NCI-H82 treated with DMSO at 0.1 percent for 48 hours (cell line): ENCODE measurements at regions not wholly inside any gene's neighbourhood (a gene's known extent, or its start where the extent isn't known, plus 50 kb on each side); places are given as distances from the start of the nearest gene placed in this dataset.
A peak's percentile ranks its signal among the peaks of the same experiment; 100 is the strongest.
"Not testable (repeated sequence)": the region's sequence is repeated elsewhere in the genome, so short reads cannot be mapped to it uniquely, and the experiment has no call there.

Source experiments
- DNase-seq: peaks from one replicate; lab custom pipeline; 2025; ENCODE audit not compliant: unreplicated experiment; lab: John Stamatoyannopoulos, UW

- DNase-seq = no peak
These were observed 265.1 kb downstream of the RND3 start for GRCh38 chr2:150222379-150222778.

GRCh38 chr2:150219861-150220260, 267.6 kb downstream of the RND3 start:
- no peak for DNase-seq

- DNase-seq = no peak
These were observed 272.4 kb downstream of the RND3 start for GRCh38 chr2:150215041-150215440.

GRCh38 chr2:150214626-150215025, 272.8 kb downstream of the RND3 start:
- no peak for DNase-seq

GRCh38 chr2:150212722-150213171, 274.7 kb downstream of the RND3 start:
- peak; percentile 12 for DNase-seq

- DNase-seq = no peak
These were observed 276.3 kb downstream of the RND3 start for GRCh38 chr2:150211164-150211631.

- no peak for DNase-seq
These were observed 277.7 kb downstream of the RND3 start for GRCh38 chr2:150209746-150210145.

GRCh38 chr2:150208689-150209088, 278.8 kb downstream of the RND3 start:
- no peak for DNase-seq

GRCh38 chr2:150207979-150208378, 279.5 kb downstream of the RND3 start:
- no peak for DNase-seq

- no peak for DNase-seq
These were observed 283.0 kb downstream of the RND3 start for GRCh38 chr2:150204451-150204850.

GRCh38 chr2:150194816-150195215, 292.7 kb downstream of the RND3 start:
- DNase-seq = not testable (repeated sequence)

- DNase-seq = no peak
These were observed 294.8 kb downstream of the RND3 start for GRCh38 chr2:150192701-150193100.

GRCh38 chr2:150191349-150191748, 296.1 kb downstream of the RND3 start:
- DNase-seq = no peak

- no peak for DNase-seq
These were observed 296.9 kb downstream of the RND3 start for GRCh38 chr2:150190546-150190945.

GRCh38 chr2:150188800-150189199, 298.7 kb downstream of the RND3 start:
- no peak for DNase-seq

- DNase-seq = no peak
These were observed 299.3 kb downstream of the RND3 start for GRCh38 chr2:150188177-150188576.

- no peak for DNase-seq
These were observed 304.8 kb downstream of the RND3 start for GRCh38 chr2:150182566-150183235.

- no peak for DNase-seq
These were observed 308.9 kb downstream of the RND3 start for GRCh38 chr2:150178591-150178990.

GRCh38 chr2:150174971-150175421, 312.5 kb downstream of the RND3 start:
- DNase-seq = no peak

GRCh38 chr2:150174056-150174805, 313.2 kb downstream of the RND3 start:
- no peak for DNase-seq

GRCh38 chr2:150171065-150171548, 316.4 kb downstream of the RND3 start:
- DNase-seq = no peak

GRCh38 chr2:150169237-150169629, 318.2 kb downstream of the RND3 start:
- DNase-seq = no peak
